ENCODE measurements at regions not wholly inside any gene's neighbourhood (a gene's known extent, or its start where the extent isn't known, plus 50 kb on each side); places are given as distances from the start of the nearest gene placed in this dataset.

- TF ChIP-seq CTCF (IDR thresholded peaks at IDR 0.05) (no peak), POLR2AphosphoS5 (IDR thresholded peaks at IDR 0.05; ENCODE audit: low read depth, low read length) (no peak), SIN3A (IDR thresholded peaks at IDR 0.05; ENCODE audit: borderline replicate concordance, insufficient read depth, low read depth, low read length) (no peak), TCF7L2 (IDR thresholded peaks at IDR 0.05; ENCODE audit: low read depth, low read length) (no peak)
- TF ChIP-seq, protein P1, sequence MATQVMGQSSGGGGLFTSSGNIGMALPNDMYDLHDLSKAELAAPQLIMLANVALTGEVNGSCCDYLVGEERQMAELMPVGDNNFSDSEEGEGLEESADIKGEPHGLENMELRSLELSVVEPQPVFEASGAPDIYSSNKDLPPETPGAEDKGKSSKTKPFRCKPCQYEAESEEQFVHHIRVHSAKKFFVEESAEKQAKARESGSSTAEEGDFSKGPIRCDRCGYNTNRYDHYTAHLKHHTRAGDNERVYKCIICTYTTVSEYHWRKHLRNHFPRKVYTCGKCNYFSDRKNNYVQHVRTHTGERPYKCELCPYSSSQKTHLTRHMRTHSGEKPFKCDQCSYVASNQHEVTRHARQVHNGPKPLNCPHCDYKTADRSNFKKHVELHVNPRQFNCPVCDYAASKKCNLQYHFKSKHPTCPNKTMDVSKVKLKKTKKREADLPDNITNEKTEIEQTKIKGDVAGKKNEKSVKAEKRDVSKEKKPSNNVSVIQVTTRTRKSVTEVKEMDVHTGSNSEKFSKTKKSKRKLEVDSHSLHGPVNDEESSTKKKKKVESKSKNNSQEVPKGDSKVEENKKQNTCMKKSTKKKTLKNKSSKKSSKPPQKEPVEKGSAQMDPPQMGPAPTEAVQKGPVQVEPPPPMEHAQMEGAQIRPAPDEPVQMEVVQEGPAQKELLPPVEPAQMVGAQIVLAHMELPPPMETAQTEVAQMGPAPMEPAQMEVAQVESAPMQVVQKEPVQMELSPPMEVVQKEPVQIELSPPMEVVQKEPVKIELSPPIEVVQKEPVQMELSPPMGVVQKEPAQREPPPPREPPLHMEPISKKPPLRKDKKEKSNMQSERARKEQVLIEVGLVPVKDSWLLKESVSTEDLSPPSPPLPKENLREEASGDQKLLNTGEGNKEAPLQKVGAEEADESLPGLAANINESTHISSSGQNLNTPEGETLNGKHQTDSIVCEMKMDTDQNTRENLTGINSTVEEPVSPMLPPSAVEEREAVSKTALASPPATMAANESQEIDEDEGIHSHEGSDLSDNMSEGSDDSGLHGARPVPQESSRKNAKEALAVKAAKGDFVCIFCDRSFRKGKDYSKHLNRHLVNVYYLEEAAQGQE (IDR thresholded peaks at IDR 0.05; ENCODE audit: insufficient read depth in 1 of 2, low read depth in 2 of 2, low read length in 1 of 2) = no peak
These were observed 251.7 kb upstream of the B3GAT1 start for GRCh38 chr11:134663506-134664313.

Measured in Panc1 (cell line).